Mesothelial cell of epicardium (in vitro differentiated cells): ENCODE measurements at regions not wholly inside any gene's neighbourhood (a gene's known extent, or its start where the extent isn't known, plus 50 kb on each side); places are given as distances from the start of the nearest gene placed in this dataset.

Experiments
- DNase-seq, 2 experiments: peaks; one replicate each; pipeline ENCODE4 v3.0.0; 2021; ENCODE audit warnings: low spot score in 2 of 2; ENCODE audit not compliant: unreplicated experiment in 2 of 2
- H3K27ac Mint-ChIP-seq: 2 replicates; pipeline ENCODE4 v1.8.0; 2021; ENCODE audit warnings: mixed read lengths
- H3K27me3 Mint-ChIP-seq: 2 replicates; pipeline ENCODE4 v1.8.0; 2021; ENCODE audit warnings: low read depth, mixed read lengths
- H3K36me3 Mint-ChIP-seq: 2 replicates; pipeline ENCODE4 v1.8.0; 2021; ENCODE audit warnings: mixed read lengths
- H3K4me1 Mint-ChIP-seq: 2 replicates; pipeline ENCODE4 v1.8.0; 2021; ENCODE audit warnings: mixed read lengths
- H3K4me3 Mint-ChIP-seq: 2 replicates; pipeline ENCODE4 v1.8.0; 2021; ENCODE audit warnings: mild to moderate bottlenecking, moderate library complexity, mixed read lengths
- H3K9me3 Mint-ChIP-seq: 2 replicates; pipeline ENCODE4 v1.8.0; 2021; ENCODE audit warnings: mixed read lengths
- TF ChIP-seq, protein P1 (sequence below): fragments of 200-600 bp; sonication (generic); IDR thresholded peaks from one replicate; pipeline ENCODE4 v1.5.0; 2021; ENCODE audit warnings: antibody characterized with exemption; ENCODE audit not compliant: unreplicated experiment

DNA sequence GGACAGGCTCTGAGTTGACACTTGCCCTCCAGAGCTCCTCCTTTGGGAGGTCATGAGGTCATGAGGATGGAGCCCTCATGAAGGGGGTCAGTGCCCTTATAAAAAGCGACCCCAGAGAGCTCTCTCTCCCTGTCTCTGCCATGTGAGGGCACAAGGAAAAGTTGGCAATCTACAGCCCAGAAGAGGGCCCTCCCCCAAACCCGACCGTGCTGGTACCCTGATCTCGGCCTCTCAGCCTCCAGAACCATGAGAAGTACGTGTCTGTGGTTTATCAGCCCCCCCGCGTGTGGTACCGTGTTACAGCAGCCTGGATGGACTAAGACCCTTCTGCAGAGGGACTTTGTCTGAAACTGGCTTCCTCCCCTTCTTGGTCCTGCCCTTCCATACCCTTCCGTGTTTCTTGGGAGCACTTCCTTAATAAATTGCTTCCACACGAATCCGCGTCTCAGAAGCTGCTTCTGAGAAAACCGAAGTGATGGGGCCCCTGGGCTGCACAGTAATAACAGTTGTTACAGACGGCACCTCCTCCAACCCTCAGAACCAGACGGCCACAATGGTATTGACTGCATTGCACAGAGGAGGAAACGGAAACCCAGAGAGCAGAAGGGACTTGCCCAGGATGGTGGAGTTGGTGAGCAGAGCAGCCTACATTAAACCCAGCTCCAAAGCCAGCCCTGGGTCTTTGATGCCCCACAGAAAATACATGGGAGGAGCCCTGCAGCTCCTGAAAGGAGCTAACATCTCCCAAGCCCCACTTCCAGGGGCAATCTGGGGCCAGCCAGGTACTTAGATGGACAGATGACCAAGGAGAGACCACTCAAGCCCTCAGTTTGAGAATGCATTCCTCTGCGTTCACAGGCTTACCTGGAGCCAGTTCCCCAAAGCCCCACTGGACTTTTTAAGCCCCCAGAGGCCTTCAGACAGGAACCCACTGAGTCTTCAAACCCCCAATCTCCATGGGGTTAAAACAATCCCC, 242.7 kb downstream of the BCOR start:
- no peak overlapping the region for H3K4me3 Mint-ChIP-seq
- no peak for DNase-seq
- no peaks in the 10 kb centered on the region for H3K27me3 Mint-ChIP-seq
- TF ChIP-seq, protein P1, sequence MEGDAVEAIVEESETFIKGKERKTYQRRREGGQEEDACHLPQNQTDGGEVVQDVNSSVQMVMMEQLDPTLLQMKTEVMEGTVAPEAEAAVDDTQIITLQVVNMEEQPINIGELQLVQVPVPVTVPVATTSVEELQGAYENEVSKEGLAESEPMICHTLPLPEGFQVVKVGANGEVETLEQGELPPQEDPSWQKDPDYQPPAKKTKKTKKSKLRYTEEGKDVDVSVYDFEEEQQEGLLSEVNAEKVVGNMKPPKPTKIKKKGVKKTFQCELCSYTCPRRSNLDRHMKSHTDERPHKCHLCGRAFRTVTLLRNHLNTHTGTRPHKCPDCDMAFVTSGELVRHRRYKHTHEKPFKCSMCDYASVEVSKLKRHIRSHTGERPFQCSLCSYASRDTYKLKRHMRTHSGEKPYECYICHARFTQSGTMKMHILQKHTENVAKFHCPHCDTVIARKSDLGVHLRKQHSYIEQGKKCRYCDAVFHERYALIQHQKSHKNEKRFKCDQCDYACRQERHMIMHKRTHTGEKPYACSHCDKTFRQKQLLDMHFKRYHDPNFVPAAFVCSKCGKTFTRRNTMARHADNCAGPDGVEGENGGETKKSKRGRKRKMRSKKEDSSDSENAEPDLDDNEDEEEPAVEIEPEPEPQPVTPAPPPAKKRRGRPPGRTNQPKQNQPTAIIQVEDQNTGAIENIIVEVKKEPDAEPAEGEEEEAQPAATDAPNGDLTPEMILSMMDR: no peak
- no peak overlapping the region for H3K27ac Mint-ChIP-seq
- peaks cover 27% of the 10 kb centered on the region for H3K4me1 Mint-ChIP-seq
- no peaks in the 10 kb centered on the region for H3K36me3 Mint-ChIP-seq
- peaks cover 17% of the 10 kb centered on the region for H3K9me3 Mint-ChIP-seq

- DNase-seq: no peak
- no peak overlapping the region for H3K4me3 Mint-ChIP-seq
- TF ChIP-seq, protein P1: no peak
- H3K27me3 Mint-ChIP-seq: no peaks in the 10 kb centered on the region
- H3K27ac Mint-ChIP-seq: no peak overlapping the region
- H3K9me3 Mint-ChIP-seq: peaks cover 14% of the 10 kb centered on the region
- H3K4me1 Mint-ChIP-seq: peaks cover 24% of the 10 kb centered on the region
- H3K36me3 Mint-ChIP-seq: no peaks in the 10 kb centered on the region
These were observed 242.0 kb downstream of the BCOR start for GRCh38 chrX:39855748-39856129.

- H3K27ac Mint-ChIP-seq: no peak overlapping the region
- DNase-seq: no peak
- H3K4me1 Mint-ChIP-seq: peaks cover 22% of the 10 kb centered on the region
- no peak overlapping the region for H3K4me3 Mint-ChIP-seq
- TF ChIP-seq, protein P1: no peak
- H3K9me3 Mint-ChIP-seq: peaks cover 10% of the 10 kb centered on the region
- H3K36me3 Mint-ChIP-seq: no peaks in the 10 kb centered on the region
- H3K27me3 Mint-ChIP-seq: no peaks in the 10 kb centered on the region
These were observed 241.2 kb downstream of the BCOR start for GRCh38 chrX:39856472-39857121.

GRCh38 chrX:39857780-39858179, 240.0 kb downstream of the BCOR start:
- H3K27me3 Mint-ChIP-seq: no peaks in the 10 kb centered on the region
- peaks cover 12% of the 10 kb centered on the region for H3K4me1 Mint-ChIP-seq
- H3K4me3 Mint-ChIP-seq: no peak overlapping the region
- peaks cover 7% of the 10 kb centered on the region for H3K9me3 Mint-ChIP-seq
- H3K36me3 Mint-ChIP-seq: no peaks in the 10 kb centered on the region
- no peak overlapping the region for H3K27ac Mint-ChIP-seq
- no peak for DNase-seq
- TF ChIP-seq, protein P1: no peak

- H3K4me1 Mint-ChIP-seq: peaks cover 5% of the 10 kb centered on the region
- H3K9me3 Mint-ChIP-seq: peaks cover 13% of the 10 kb centered on the region
- H3K36me3 Mint-ChIP-seq: no peaks in the 10 kb centered on the region
- TF ChIP-seq, protein P1: no peak
- no peak overlapping the region for H3K4me3 Mint-ChIP-seq
- no peak overlapping the region for H3K27ac Mint-ChIP-seq
- DNase-seq: no peak
- no peaks in the 10 kb centered on the region for H3K27me3 Mint-ChIP-seq
These were observed 237.5 kb downstream of the BCOR start for GRCh38 chrX:39859991-39860861.
